Ovary (tissue), 7 donors: ENCODE measurements at regions not wholly inside any gene's neighbourhood (a gene's known extent, or its start where the extent isn't known, plus 50 kb on each side); places are given as distances from the start of the nearest gene placed in this dataset.

Experiments used
- DNase-seq, 5 donors: peaks; one replicate each; pipeline ENCODE4 v3.0.0-alpha.2; 2019 to 2020
- H3K27ac ChIP-seq, 2 donors: fragments of 200-600 bp; one replicate each; pipeline versions ENCODE4 v1.5.1 to v1.8.0; 2019 to 2022
- H3K27me3 ChIP-seq: fragments of 200-600 bp; one replicate; pipeline ENCODE4 v1.8.0; 2022
- H3K36me3 ChIP-seq: fragments of 200-600 bp; sonication (generic); one replicate; pipeline ENCODE4 v1.5.1; 2019
- H3K4me1 ChIP-seq: one replicate; pipeline ENCODE4 v1.8.1; 2013; ENCODE audit warnings: mild to moderate bottlenecking, moderate library complexity; ENCODE audit not compliant: insufficient read depth
- H3K4me3 ChIP-seq: fragments of 200-600 bp; sonication (generic); one replicate; pipeline ENCODE4 v1.5.1; 2017
- H3K9me3 ChIP-seq, 2 donors: fragments of 200-600 bp in 1 of 2; sonication (generic) in 1 of 2; one replicate each; pipeline versions ENCODE4 v1.5.1 to v1.8.1; 2013 to 2019; ENCODE audit warnings: mild to moderate bottlenecking in 1 of 2, moderate library complexity in 1 of 2
- EP300 ChIP-seq: sonication (generic); formaldehyde crosslinking; IDR thresholded peaks from one replicate; pipeline ENCODE4 v1.6.1; 2017; ENCODE audit warnings: antibody characterized with exemption
- POLR2A ChIP-seq: fragments of 450-650 bp; IDR thresholded peaks from one replicate; pipeline ENCODE4 v1.6.1; 2017; ENCODE audit warnings: antibody characterized with exemption, mild to moderate bottlenecking, moderate library complexity
- WGBS, 3 donors: extraction: QIAGEN DNeasy Blood & Tissue Kit in 1 of 3; methylation state at CpG; one replicate each; pipeline versions ENCODE4 v1.1.5 to v1.1.7; 2013 to 2017; 5-methylcytosine and 5-hydroxymethylcytosine counted together
- intact Hi-C, 4 donors: fragments of 100-400 bp; cut with DNase I; formaldehyde crosslinking; loops; one replicate each; pipeline versions ENCODE4 v1.11.0 to v1.15.1; 2022 to 2023
- TF ChIP-seq, protein P1 (sequence below), 3 donors: fragments of 450-650 bp in 2 of 3; fragments of 200-600 bp in 1 of 3; IDR thresholded peaks; one replicate each; pipeline versions ENCODE4 v1.5.1 to v1.8.0; 2016 to 2022; ENCODE audit warnings: antibody characterized with exemption in 3 of 3, mild to moderate bottlenecking in 1 of 3
- donor health status: DM: no; HTN: no; CAD: no; lungs with moderate emphysema.
- donor health status: DM: no; HTN: no; CAD: no.
- donor health status: Bipolar disorder and iron deficiency.
- donor health status: DM: no; HTN: no; CAD: no.
- donor health status: DM: yes; HTN: yes; CAD: no.

- H3K4me1 ChIP-seq, result peaks cover 1% of the 10 kb centered on the region
- H3K27me3 ChIP-seq, result no peaks in the 10 kb centered on the region
- no peaks in the 10 kb centered on the region for H3K9me3 ChIP-seq
- WGBS, 3 donors, result 75 to 77% (median 76%) methylated on average over 18 of the region's 18 CpGs
- no peak overlapping the region for H3K27ac ChIP-seq
- no peak overlapping the region for H3K4me3 ChIP-seq
- no peaks in the 10 kb centered on the region for H3K36me3 ChIP-seq
- TF ChIP-seq EP300, result no peak
- TF ChIP-seq POLR2A, result no peak
- TF ChIP-seq, protein P1, sequence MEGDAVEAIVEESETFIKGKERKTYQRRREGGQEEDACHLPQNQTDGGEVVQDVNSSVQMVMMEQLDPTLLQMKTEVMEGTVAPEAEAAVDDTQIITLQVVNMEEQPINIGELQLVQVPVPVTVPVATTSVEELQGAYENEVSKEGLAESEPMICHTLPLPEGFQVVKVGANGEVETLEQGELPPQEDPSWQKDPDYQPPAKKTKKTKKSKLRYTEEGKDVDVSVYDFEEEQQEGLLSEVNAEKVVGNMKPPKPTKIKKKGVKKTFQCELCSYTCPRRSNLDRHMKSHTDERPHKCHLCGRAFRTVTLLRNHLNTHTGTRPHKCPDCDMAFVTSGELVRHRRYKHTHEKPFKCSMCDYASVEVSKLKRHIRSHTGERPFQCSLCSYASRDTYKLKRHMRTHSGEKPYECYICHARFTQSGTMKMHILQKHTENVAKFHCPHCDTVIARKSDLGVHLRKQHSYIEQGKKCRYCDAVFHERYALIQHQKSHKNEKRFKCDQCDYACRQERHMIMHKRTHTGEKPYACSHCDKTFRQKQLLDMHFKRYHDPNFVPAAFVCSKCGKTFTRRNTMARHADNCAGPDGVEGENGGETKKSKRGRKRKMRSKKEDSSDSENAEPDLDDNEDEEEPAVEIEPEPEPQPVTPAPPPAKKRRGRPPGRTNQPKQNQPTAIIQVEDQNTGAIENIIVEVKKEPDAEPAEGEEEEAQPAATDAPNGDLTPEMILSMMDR (IDR thresholded peaks at IDR 0.05), result no peak
- intact Hi-C loops, result no loop called here
- no peak for DNase-seq
Measured at GRCh38 chr2:235303499-235304291, 190.1 kb upstream of the AGAP1 start.

- no peak for DNase-seq
- no peak for TF ChIP-seq POLR2A
- no peak for TF ChIP-seq EP300
- TF ChIP-seq, protein P1 (IDR thresholded peaks at IDR 0.05), result no peak
- Histone ChIP-seq H3K4me1 (no peaks in the 10 kb centered on the region), H3K4me3 (no peak overlapping the region), H3K36me3 (no peaks in the 10 kb centered on the region), H3K27me3 (no peaks in the 10 kb centered on the region), H3K27ac (no peak overlapping the region), H3K9me3 (no peaks in the 10 kb centered on the region)
- 88 to 93% (median 92%) methylated on average over 6 of the region's 6 CpGs for WGBS, 3 donors
- intact Hi-C loops, result no loop called here
Measured at GRCh38 chr2:235305678-235306077, 188.2 kb upstream of the AGAP1 start.

DNA sequence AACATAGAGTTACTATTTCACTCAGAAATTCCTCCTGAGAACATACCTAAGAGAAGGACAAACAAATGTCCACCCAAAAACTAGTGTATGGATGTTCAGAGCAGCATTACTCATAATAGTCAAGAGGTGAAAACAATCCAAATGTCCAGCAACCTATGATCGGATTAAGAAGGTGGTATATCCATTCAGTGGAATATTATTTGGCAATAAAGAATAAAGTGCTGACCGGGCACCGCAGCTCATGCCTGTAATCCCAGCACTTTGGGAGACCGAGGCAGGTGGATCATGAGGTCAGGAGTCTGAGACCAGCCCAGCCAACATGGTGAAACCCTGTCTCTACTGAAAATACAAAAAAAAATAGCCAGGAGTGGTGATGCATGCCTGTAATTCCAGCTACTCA, 182.8 kb upstream of the AGAP1 start:
- H3K27me3 ChIP-seq, result no peaks in the 10 kb centered on the region
- intact Hi-C loops, result no loop called here
- H3K4me1 ChIP-seq, result no peaks in the 10 kb centered on the region
- no peak overlapping the region for H3K27ac ChIP-seq
- no peak overlapping the region for H3K4me3 ChIP-seq
- no peaks in the 10 kb centered on the region for H3K9me3 ChIP-seq
- whole genome bisulfite sequencing, 3 donors, result 93 to 97% (median 94%) methylated on average over 4 of the region's 4 CpGs
- TF ChIP-seq, protein P1 (IDR thresholded peaks at IDR 0.05), result no peak
- TF ChIP-seq EP300 (no peak), POLR2A (no peak)
- DNase-seq, result no peak
- H3K36me3 ChIP-seq, result no peaks in the 10 kb centered on the region

GRCh38 chr2:235312571-235312970, 181.3 kb upstream of the AGAP1 start:
- H3K36me3 ChIP-seq, result no peaks in the 10 kb centered on the region
- intact Hi-C loops, result no loop called here
- H3K4me1 ChIP-seq, result no peaks in the 10 kb centered on the region
- H3K4me3 ChIP-seq, result no peak overlapping the region
- 43 to 63% (median 51%) methylated on average over 2 of the region's 2 CpGs for WGBS, 3 donors
- H3K27ac ChIP-seq, result no peak overlapping the region
- no peaks in the 10 kb centered on the region for H3K9me3 ChIP-seq
- no peak for DNase-seq
- no peak for TF ChIP-seq EP300
- TF ChIP-seq, protein P1 (IDR thresholded peaks at IDR 0.05), result no peak
- no peak for TF ChIP-seq POLR2A
- no peaks in the 10 kb centered on the region for H3K27me3 ChIP-seq
